Choroid plexus epithelial cell (primary cell): ENCODE measurements at regions not wholly inside any gene's neighbourhood (a gene's known extent, or its start where the extent isn't known, plus 50 kb on each side); places are given as distances from the start of the nearest gene placed in this dataset.

Experiments
- DNase-seq: peaks from one replicate; pipeline ENCODE4 v3.0.0-alpha.2; 2010; ENCODE audit warnings: low read depth
- H3K4me3 ChIP-seq: 2 replicates; pipeline ENCODE4 v1.5.1; 2011; ENCODE audit warnings: low read depth, mild to moderate bottlenecking, control low read depth, low read length, moderate library complexity
- TF ChIP-seq, protein P1 (sequence below): conservative IDR thresholded peaks from 2 replicates; pipeline ENCODE4 v1.5.1; 2011; ENCODE audit warnings: low read depth, mild to moderate bottlenecking, control low read depth, inconsistent platforms, low read length, moderate library complexity

DNA sequence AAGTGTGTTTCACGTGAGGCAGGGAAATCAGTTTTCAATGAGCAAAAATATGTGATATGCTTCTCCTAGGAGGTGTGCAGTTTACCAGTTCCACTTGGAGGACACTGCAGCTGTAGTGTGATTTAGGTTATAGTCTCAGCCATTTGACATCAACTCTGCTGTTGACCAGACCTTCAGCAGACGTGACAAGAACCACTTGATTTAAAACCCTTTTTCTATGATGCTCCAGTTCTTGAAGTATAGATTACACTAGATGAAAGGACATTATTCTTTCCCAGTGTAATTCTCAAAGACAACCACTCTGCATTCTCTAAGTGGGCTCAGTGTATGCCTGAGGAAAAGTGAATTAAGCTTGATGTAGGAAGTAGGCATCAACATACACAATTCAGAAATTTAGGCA, 480.8 kb downstream of the TBC1D32 start:
- no peak overlapping the region for H3K4me3 ChIP-seq
- TF ChIP-seq, protein P1, sequence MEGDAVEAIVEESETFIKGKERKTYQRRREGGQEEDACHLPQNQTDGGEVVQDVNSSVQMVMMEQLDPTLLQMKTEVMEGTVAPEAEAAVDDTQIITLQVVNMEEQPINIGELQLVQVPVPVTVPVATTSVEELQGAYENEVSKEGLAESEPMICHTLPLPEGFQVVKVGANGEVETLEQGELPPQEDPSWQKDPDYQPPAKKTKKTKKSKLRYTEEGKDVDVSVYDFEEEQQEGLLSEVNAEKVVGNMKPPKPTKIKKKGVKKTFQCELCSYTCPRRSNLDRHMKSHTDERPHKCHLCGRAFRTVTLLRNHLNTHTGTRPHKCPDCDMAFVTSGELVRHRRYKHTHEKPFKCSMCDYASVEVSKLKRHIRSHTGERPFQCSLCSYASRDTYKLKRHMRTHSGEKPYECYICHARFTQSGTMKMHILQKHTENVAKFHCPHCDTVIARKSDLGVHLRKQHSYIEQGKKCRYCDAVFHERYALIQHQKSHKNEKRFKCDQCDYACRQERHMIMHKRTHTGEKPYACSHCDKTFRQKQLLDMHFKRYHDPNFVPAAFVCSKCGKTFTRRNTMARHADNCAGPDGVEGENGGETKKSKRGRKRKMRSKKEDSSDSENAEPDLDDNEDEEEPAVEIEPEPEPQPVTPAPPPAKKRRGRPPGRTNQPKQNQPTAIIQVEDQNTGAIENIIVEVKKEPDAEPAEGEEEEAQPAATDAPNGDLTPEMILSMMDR, result no peak
- DNase-seq, result no peak

DNA sequence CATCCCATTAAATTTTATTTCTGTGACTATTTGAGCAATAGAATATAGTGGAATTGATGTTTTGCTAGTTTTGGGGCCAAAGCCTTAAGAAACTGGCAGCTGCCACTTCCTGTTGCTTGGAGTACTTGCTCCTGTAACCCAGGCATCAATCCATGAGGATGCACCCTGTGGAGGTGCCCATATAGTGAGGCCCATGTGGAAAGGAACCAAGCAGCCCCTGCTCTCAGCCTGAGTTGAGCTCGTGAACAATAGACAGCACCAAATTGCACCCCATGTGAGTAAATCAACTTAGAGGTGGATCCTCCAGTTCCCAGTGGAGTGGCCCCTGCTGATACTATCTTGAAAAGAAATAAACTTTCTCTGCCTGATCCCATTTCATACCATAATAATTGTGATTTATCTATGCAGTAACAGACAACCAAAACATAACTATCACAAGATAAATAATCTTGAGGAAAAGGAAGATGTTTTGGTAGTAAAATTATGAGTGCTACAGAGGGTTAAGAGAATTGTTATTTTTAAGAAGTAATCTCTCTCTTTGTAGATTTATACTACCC, 481.9 kb downstream of the TBC1D32 start:
- H3K4me3 ChIP-seq, result no peak overlapping the region
- DNase-seq, result no peak
- TF ChIP-seq, protein P1, result no peak

DNA sequence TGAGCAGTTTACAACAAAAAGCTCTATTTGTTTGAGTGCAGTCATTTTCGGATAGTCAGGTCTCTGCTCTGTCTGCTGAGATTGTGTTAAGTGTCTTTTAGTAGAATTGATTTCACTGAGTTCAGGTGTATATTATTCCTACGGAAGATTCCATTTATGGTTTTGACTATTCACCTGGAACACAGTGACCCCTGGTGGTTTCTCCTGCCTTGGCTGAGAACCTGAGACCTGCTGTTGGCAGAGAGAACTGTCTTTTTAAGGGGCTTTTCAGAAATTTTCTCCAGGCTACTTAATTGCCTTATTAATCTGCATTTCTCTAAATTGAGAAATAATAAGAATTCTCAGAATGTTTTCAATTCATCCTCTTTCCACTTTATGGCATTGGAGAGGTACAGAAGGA, 508.0 kb downstream of the TBC1D32 start:
- TF ChIP-seq, protein P1, result peak; percentile 58
- DNase-seq, result peak; percentile 17
- no peak overlapping the region for H3K4me3 ChIP-seq

DNA sequence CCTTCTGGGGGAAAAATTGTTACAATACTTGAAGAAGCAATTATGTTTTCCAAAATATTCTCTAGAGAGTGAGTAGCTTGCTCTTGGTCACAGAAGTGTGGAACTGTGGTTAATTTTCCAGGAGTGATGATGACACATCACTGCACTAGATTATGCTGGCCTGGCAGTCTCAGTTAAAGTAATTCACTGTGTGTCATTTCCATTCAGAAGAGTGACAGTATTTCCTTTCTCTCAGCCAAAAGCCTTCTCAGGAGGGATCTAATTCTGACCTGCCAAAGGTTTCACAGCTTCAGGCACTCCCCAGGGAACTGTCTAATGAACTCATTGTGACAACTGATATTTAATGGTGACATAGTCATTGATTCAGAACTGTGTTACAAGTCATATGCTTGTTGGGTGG, 517.5 kb downstream of the TBC1D32 start:
- H3K4me3 ChIP-seq, result no peak overlapping the region
- TF ChIP-seq, protein P1, result no peak
- no peak for DNase-seq

DNA sequence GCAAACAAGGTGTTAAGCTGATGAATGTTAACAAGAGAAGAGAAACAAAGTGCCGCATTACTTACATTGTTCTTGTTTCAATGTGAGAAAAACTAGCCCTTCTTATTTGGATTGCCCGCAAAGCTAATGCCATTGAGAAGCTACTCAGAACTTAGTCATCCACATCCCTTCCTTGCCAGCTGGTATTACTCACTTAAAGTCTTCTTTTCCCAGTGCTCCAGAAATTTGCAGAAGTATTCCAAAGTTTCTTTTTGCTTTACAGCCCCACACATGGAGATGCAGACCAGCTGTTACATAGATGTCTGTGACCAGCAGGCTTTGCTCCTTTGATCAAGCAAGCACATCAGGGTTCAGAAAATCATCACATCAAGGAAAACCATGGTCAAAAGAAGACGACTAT, 529.0 kb downstream of the TBC1D32 start:
- TF ChIP-seq, protein P1, result no peak
- no peak for DNase-seq
- no peak overlapping the region for H3K4me3 ChIP-seq

DNA sequence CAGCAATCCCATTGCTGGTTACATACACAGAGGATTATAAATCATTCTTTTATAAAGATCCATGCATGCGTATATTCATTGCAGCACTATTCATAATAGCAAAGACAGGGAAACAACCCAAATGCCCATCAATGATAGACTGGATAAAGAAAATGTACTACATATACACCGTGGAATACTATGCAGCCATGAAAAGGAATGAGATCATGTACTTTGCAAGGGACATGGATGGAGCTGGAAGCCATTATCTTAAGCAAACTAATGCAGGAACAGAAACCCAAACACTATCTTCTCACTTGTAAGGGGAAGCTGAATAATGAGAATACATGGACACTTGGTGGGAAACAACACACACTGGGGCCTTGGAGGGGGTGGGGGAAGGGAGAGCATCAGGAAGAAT, 529.7 kb downstream of the TBC1D32 start:
- no peak for DNase-seq
- no peak overlapping the region for H3K4me3 ChIP-seq
- TF ChIP-seq, protein P1, result no peak

DNA sequence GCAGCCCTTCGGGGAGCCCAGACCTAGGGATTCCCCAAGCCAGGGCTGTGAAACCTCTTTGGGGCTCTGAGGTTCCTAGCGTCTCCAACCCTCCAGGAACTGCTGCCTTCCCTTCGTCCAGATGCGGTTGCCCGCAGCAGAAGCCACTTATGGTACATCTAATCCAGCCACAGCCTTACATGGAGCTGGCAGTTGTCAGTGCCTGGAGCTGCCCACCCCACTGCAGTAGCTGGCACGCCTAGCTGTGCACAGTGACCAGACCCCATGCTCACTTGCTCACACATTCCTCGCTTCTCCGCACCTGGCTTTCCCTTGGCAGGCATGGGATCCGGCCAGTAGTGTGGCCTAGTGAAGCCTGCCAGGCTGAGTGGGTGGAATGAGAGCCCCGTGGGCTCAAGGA, 547.6 kb downstream of the TBC1D32 start:
- H3K4me3 ChIP-seq, result no peak overlapping the region
- TF ChIP-seq, protein P1, result no peak
- no peak for DNase-seq
